ENCODE measurements at regions not wholly inside any gene's neighbourhood (a gene's known extent, or its start where the extent isn't known, plus 50 kb on each side); places are given as distances from the start of the nearest gene placed in this dataset.

GRCh38 chr18:64275593-64276300 lies 126.9 kb upstream of the LINC00305 start:
- DNase-seq (ENCODE audit: low read depth), result no peak
- H3K27me3 ChIP-seq (ENCODE audit: control insufficient read depth, insufficient read depth, low read length), result no peaks in the 10 kb centered on the region
- no peaks in the 10 kb centered on the region for H3K36me3 ChIP-seq (ENCODE audit: control insufficient read depth, insufficient read depth, low read length)
- no peak overlapping the region for H3K4me3 ChIP-seq (ENCODE audit: low read depth, low read length)
- no peak for TF ChIP-seq CTCF (IDR thresholded peaks at IDR 0.05; ENCODE audit: insufficient read depth, low read length, poor library complexity, severe bottlenecking)

- DNase-seq (ENCODE audit: low read depth), result no peak
- Histone ChIP-seq H3K36me3 (ENCODE audit: control insufficient read depth, insufficient read depth, low read length) (no peaks in the 10 kb centered on the region), H3K27me3 (ENCODE audit: control insufficient read depth, insufficient read depth, low read length) (no peaks in the 10 kb centered on the region), H3K4me3 (ENCODE audit: low read depth, low read length) (no peak overlapping the region)
- no peak for TF ChIP-seq CTCF (IDR thresholded peaks at IDR 0.05; ENCODE audit: insufficient read depth, low read length, poor library complexity, severe bottlenecking)
Observed at GRCh38 chr18:64273724-64274123, 124.8 kb upstream of the LINC00305 start.

- no peak overlapping the region for H3K4me3 ChIP-seq (ENCODE audit: low read depth, low read length)
- TF ChIP-seq CTCF (IDR thresholded peaks at IDR 0.05; ENCODE audit: insufficient read depth, low read length, poor library complexity, severe bottlenecking), result no peak
Observed at GRCh38 chr18:64271975-64272659, 123.2 kb upstream of the LINC00305 start.

GRCh38 chr18:64271246-64271645 lies 122.4 kb upstream of the LINC00305 start:
- H3K4me3 ChIP-seq (ENCODE audit: low read depth, low read length), result no peak overlapping the region
- H3K27me3 ChIP-seq (ENCODE audit: control insufficient read depth, insufficient read depth, low read length), result no peaks in the 10 kb centered on the region
- no peak for TF ChIP-seq CTCF (IDR thresholded peaks at IDR 0.05; ENCODE audit: insufficient read depth, low read length, poor library complexity, severe bottlenecking)
- no peaks in the 10 kb centered on the region for H3K36me3 ChIP-seq (ENCODE audit: control insufficient read depth, insufficient read depth, low read length)
- DNase-seq (ENCODE audit: low read depth), result no peak

More at GRCh38 chr18:64271975-64272659, 123.2 kb upstream of the LINC00305 start:
- Histone ChIP-seq H3K27me3 (ENCODE audit: control insufficient read depth, insufficient read depth, low read length) (no peaks in the 10 kb centered on the region), H3K36me3 (ENCODE audit: control insufficient read depth, insufficient read depth, low read length) (no peaks in the 10 kb centered on the region)
- no peak for DNase-seq (ENCODE audit: low read depth)

- no peaks in the 10 kb centered on the region for H3K36me3 ChIP-seq (ENCODE audit: control insufficient read depth, insufficient read depth, low read length)
- no peak for DNase-seq (ENCODE audit: low read depth)
- H3K27me3 ChIP-seq (ENCODE audit: control insufficient read depth, insufficient read depth, low read length), result no peaks in the 10 kb centered on the region
- no peak overlapping the region for H3K4me3 ChIP-seq (ENCODE audit: low read depth, low read length)
- no peak for TF ChIP-seq CTCF (IDR thresholded peaks at IDR 0.05; ENCODE audit: insufficient read depth, low read length, poor library complexity, severe bottlenecking)
Observed at GRCh38 chr18:64270608-64271007, 121.7 kb upstream of the LINC00305 start.

Measured in kidney epithelial cell (primary cell).